Spinal cord (tissue), 9 donors: ENCODE measurements at regions not wholly inside any gene's neighbourhood (a gene's known extent, or its start where the extent isn't known, plus 50 kb on each side); places are given as distances from the start of the nearest gene placed in this dataset.

Source experiments
- DNase-seq, 6 donors: peaks; one replicate each; pipeline versions ENCODE4 v3.0.0 to v3.0.0-alpha.2; 2013 to 2015; ENCODE audit warnings: low spot score in 6 of 6, low read depth in 4 of 6
- H3K27ac ChIP-seq: one replicate; pipeline ENCODE4 v1.5.1; 2013; ENCODE audit warnings: low read depth, low read length, control low read depth
- H3K27me3 ChIP-seq: one replicate; pipeline ENCODE4 v1.6.1; 2013; ENCODE audit warnings: low read length; ENCODE audit not compliant: control insufficient read depth, insufficient read depth
- H3K36me3 ChIP-seq: one replicate; pipeline ENCODE4 v1.6.1; 2013; ENCODE audit warnings: low read length; ENCODE audit not compliant: control insufficient read depth, insufficient read depth
- H3K4me1 ChIP-seq: one replicate; pipeline ENCODE4 v1.6.1; 2013; ENCODE audit warnings: low read length; ENCODE audit not compliant: control insufficient read depth, insufficient read depth
- H3K4me3 ChIP-seq: one replicate; pipeline ENCODE4 v1.5.1; 2013; ENCODE audit warnings: low read depth, low read length, control low read depth
- H3K9me3 ChIP-seq: one replicate; pipeline ENCODE4 v1.6.1; 2013; ENCODE audit warnings: low read length; ENCODE audit not compliant: control insufficient read depth, insufficient read depth
- WGBS: methylation state at CpG from one replicate; pipeline ENCODE4 v1.1.5; 2013; ENCODE audit warnings: missing lambda C conversion rate; ENCODE audit not compliant: insufficient coverage; 5-methylcytosine and 5-hydroxymethylcytosine counted together
- donor health status: healthy.

DNA sequence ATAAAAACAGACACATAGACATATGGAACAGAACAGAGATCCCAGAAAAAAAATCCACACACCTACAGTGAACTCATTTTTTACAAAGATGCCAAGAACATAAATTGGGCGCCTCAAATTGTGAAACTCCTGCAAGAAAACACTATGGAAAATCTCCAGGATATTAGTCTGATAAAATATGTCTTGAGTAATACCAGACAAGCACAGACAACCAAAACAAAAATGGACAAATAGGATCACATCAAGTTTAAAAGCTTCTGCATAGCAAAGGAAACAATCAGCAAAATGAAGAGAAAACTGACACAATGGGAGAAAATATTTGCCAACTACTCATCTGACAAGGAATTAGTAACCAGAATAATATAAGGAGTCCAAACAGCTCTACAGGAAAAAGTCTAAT lies 337.3 kb upstream of the DIPK2B start:
- Histone ChIP-seq H3K27me3 (no peaks in the 10 kb centered on the region), H3K27ac (no peak overlapping the region), H3K4me1 (no peaks in the 10 kb centered on the region), H3K36me3 (no peaks in the 10 kb centered on the region), H3K4me3 (no peak overlapping the region), H3K9me3 (no peaks in the 10 kb centered on the region)
- no peak for DNase-seq
- no CpG with 5 or more reads among the region's 1 CpG for WGBS

DNA sequence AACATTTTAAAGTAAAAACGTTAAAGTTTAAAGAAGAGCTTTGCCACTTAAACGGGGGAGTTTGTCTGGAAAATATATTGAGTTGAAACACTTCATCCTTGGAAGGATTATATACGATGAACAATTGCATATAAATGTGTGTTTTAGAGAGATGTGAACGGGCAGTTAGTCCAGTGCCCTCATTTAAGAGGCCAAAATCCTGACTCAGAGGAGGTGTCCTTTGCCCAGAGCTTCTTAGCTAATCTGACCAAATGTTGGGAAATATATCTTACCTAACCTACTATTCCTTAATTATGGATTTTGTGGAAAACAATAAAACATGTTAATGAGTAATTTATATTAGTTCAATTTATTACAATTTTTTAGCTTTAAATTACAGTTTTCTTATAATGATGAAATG lies 327.2 kb upstream of the DIPK2B start:
- Histone ChIP-seq H3K27me3 (peaks cover 3% of the 10 kb centered on the region), H3K27ac (no peak overlapping the region), H3K4me1 (no peaks in the 10 kb centered on the region), H3K9me3 (peaks cover 1% of the 10 kb centered on the region), H3K4me3 (no peak overlapping the region), H3K36me3 (no peaks in the 10 kb centered on the region)
- 85% methylated on average over 3 of the region's 4 CpGs for WGBS
- no peak for DNase-seq

DNA sequence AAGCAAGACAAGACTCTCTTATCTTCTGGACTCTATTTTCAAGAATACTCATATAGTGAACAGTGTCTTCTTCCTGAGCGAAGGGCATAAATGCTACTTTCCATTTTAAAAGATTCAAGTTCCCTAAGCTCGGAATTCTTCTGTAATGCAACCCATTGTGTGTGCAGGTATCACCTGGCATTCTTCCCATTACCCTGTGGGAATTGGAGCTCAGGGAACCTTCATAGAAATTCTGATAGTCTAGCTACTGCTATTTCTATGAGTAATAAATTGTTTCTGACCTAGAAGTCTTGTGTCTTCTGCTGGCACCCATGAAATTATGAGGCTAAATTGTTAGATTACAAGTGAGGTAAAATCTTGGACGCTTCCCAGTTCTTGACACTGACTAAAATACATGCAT lies 324.1 kb upstream of the DIPK2B start:
- Histone ChIP-seq H3K36me3 (no peaks in the 10 kb centered on the region), H3K27me3 (peaks cover 3% of the 10 kb centered on the region), H3K4me3 (no peak overlapping the region), H3K9me3 (no peaks in the 10 kb centered on the region), H3K27ac (no peak overlapping the region), H3K4me1 (no peaks in the 10 kb centered on the region)
- DNase-seq: no peak
- no CpG with 5 or more reads among the region's 3 CpGs for WGBS

DNA sequence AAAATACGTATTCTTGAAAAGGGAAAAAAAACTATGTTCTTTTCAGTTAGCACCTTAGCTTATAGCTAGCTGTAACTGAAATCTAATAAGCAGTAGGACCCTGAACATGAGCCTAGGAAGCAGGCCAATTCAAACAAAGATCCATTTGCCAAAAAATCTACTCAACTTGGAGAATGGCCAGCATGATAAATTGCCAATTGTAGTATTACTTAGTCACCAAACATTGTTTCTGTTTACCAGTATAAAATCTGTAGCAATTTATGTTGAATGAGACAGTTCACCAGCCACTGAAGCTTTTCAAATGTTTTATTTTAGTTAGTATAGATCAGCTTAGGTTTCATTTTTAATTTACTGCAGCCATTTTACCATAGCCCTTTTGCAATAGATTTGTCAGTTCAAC lies 323.6 kb upstream of the DIPK2B start:
- Histone ChIP-seq H3K4me3 (no peak overlapping the region), H3K27me3 (peaks cover 3% of the 10 kb centered on the region), H3K9me3 (no peaks in the 10 kb centered on the region), H3K4me1 (no peaks in the 10 kb centered on the region), H3K36me3 (no peaks in the 10 kb centered on the region), H3K27ac (no peak overlapping the region)
- no peak for DNase-seq
- WGBS: no CpG with 5 or more reads among the region's 1 CpG

DNA sequence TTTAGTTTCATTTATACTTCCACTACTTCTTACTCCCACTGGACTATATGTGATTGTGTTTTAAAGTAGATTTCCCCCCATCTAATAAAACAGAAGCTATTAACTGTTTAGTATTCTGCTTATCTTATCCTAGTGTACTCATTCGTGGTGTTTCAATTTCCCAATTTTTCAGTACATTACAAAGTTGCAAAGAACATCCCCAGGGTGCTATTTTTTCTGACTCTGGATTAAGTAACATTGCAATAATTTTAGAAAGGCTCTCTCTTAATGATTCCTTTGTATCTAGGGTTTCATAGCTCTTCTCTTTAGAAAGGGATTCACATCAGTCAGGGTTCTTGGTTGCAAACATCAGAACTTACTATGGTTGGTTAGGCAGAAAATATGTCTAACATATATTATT lies 317.9 kb upstream of the DIPK2B start:
- no CpG with 5 or more reads among the region's 1 CpG for WGBS
- Histone ChIP-seq H3K36me3 (no peaks in the 10 kb centered on the region), H3K27ac (no peak overlapping the region)

DNA sequence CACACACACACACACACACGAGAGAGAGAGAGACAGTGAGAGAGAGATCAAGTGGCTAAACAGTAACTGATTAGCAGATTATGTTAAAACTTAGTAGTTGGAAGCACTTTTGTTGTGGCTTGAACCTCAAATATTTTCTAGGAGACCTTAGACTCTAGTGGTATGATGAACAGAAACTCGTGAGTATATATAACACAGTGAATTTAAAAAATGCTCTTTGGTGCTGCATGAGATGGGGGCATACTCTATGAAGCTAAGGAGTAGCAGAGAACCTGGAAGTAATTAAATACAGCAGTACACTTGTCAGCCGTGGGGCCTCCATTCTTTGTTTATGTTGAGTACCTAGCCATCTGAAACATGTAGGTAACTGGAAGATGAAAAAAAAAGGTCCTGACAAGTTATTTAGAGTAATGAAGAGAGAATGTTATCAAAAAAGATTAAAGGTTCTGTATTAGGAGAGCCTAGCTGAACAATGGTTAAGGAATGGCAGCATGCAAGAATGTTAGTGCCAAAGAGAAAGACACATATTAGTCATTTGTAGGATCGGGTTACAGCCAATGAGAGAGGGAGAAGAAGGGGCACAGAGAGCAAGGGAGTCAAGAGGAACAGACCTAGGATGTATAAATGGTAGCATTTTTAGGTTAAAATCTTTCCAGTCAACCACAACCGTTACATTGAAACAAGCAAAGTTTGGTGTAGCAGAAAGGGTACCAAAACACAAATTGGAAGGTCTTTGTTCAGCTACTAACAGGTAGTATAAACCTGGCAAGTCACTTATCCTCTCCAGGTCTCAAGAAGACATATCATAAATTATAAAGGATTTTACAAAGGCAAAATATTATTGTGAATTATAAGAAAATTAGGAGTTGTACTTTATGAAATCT lies 316.7 kb upstream of the DIPK2B start:
- Histone ChIP-seq H3K9me3 (no peaks in the 10 kb centered on the region), H3K27ac (no peak overlapping the region), H3K27me3 (peaks cover 2% of the 10 kb centered on the region), H3K36me3 (no peaks in the 10 kb centered on the region), H3K4me1 (no peaks in the 10 kb centered on the region), H3K4me3 (no peak overlapping the region)
- DNase-seq: no peak
- 56% methylated on average over 1 of the region's 5 CpGs for WGBS

More for the DNA sequence above, 317.9 kb upstream of the DIPK2B start:
- no peak overlapping the region for H3K4me3 ChIP-seq
- no peak for DNase-seq
- no peaks in the 10 kb centered on the region for H3K9me3 ChIP-seq
- H3K4me1 ChIP-seq: no peaks in the 10 kb centered on the region
- H3K27me3 ChIP-seq: peaks cover 2% of the 10 kb centered on the region

DNA sequence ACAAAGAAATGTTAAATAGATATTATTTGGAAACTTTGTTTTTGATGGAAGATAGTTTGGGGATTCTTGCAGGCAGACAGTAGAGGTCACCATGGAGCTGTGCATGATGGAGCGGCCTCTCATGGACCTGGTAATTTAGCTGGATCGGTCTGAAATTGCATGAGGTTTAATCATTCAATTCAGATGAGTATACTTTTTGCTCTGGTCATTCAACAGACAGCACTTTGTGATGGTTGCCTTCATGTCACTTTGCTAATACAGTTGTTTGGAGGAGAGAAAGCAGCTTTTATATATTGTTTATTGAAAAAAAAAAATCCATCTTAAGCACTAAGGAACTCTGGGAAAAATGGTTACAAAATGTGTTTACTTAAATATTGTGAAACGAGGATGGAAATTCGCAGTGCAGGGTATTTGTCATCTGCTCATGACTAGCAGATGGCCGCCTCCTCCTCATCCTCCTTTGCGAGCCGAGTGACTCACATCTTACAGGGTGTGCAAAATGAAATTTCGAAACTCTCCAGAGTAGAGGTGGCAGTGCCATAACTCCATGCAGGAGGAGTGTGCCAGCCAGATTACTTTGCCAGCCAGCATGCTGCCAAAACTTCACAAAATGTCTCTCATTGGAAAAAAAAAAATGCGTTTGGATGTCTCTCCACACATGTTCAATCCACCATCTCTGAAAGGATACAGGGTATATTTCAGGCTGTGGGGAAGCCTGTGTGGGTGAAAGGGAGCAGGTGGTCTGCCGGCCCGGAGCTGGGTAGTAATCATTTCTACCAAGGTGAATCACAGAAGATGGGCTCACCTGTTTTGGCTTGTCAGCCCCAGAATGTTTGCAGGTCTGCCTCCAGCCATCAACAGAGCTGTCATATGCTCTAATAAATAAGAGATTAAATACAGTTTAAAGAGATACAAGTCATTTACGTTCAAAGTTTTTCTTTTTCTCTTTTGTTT lies 314.9 kb upstream of the DIPK2B start:
- Histone ChIP-seq H3K9me3 (no peaks in the 10 kb centered on the region), H3K4me3 (no peak overlapping the region), H3K27ac (no peak overlapping the region), H3K4me1 (no peaks in the 10 kb centered on the region), H3K36me3 (no peaks in the 10 kb centered on the region), H3K27me3 (peaks cover 2% of the 10 kb centered on the region)
- peak in 2 of 6 donors; percentile 71 to 78 for DNase-seq
- 38% methylated on average over 6 of the region's 12 CpGs for WGBS

DNA sequence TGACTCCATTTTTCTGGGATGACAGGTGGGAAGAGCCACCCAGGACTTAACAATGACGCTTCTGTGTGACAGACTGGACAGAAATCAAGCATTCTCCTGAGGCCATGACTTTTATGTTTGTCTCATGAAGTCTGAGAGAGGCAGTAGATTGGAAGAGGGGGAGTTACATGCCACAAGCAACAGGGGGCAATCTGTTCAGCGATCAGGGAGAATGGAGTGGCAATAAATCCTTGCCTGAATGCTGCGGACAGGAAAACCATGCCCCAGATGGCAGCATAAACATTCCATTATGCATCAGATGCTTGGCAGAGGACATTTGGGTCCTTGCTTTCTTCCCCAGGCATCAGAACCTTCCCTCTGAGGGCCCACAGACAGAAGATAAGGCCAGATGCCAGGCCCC lies 312.4 kb upstream of the DIPK2B start:
- H3K36me3 ChIP-seq: no peaks in the 10 kb centered on the region
- WGBS: 41% methylated on average over 3 of the region's 3 CpGs
- H3K27me3 ChIP-seq: no peaks in the 10 kb centered on the region
- no peak overlapping the region for H3K27ac ChIP-seq
- H3K4me1 ChIP-seq: no peaks in the 10 kb centered on the region
- no peak overlapping the region for H3K4me3 ChIP-seq
- peak in 1 of 6 donors; percentile 5 for DNase-seq
- no peaks in the 10 kb centered on the region for H3K9me3 ChIP-seq

DNA sequence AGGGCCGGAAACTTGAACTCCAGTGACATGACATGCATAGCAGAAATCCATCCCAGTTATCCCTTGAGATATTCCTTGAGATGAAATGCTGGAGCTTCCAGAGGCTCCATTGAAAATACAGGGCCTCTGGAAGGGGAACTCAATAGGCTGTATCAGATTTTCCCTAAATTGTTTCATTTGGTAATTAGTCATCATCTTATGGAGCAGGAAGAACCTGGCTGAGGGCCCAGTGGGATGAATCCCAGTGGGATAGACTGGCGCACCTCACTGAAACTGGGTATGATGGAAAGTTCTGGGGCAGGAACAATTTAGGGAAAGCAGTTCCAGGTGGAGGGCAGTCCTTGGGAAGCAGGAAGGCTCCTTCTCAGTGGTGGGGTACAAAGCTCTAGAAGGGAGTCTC lies 307.8 kb upstream of the DIPK2B start:
- 83% methylated on average over 1 of the region's 2 CpGs for WGBS

More for the DNA sequence above, 307.8 kb upstream of the DIPK2B start:
- H3K27me3 ChIP-seq: no peaks in the 10 kb centered on the region
- no peak for DNase-seq
- H3K4me1 ChIP-seq: no peaks in the 10 kb centered on the region
- H3K27ac ChIP-seq: no peak overlapping the region
- no peaks in the 10 kb centered on the region for H3K9me3 ChIP-seq
- no peak overlapping the region for H3K4me3 ChIP-seq
- no peaks in the 10 kb centered on the region for H3K36me3 ChIP-seq
